Kidney epithelial cell (primary cell): ENCODE measurements at regions not wholly inside any gene's neighbourhood (a gene's known extent, or its start where the extent isn't known, plus 50 kb on each side); places are given as distances from the start of the nearest gene placed in this dataset.

Experiments
- DNase-seq: peaks from one replicate; pipeline ENCODE4 v3.0.0-alpha.2; 2010; ENCODE audit warnings: low read depth
- H3K27me3 ChIP-seq: 2 replicates; pipeline ENCODE4 v1.6.0; 2011; ENCODE audit warnings: low read length; ENCODE audit not compliant: control insufficient read depth, insufficient read depth
- H3K36me3 ChIP-seq: 2 replicates; pipeline ENCODE4 v1.5.1; 2011; ENCODE audit warnings: low read length; ENCODE audit not compliant: control insufficient read depth, insufficient read depth
- H3K4me3 ChIP-seq: 2 replicates; pipeline ENCODE4 v1.5.1; 2011; ENCODE audit warnings: low read depth, mild to moderate bottlenecking, control low read depth, low read length
- CTCF ChIP-seq: IDR thresholded peaks from 2 replicates; pipeline ENCODE4 v1.5.1; 2011; ENCODE audit warnings: mild to moderate bottlenecking, moderate library complexity, low read length, control low read depth, inconsistent platforms; ENCODE audit not compliant: insufficient read depth, poor library complexity, severe bottlenecking

- no peaks in the 10 kb centered on the region for H3K36me3 ChIP-seq
- no peak for TF ChIP-seq CTCF
- H3K27me3 ChIP-seq = no peaks in the 10 kb centered on the region
- no peak for DNase-seq
- no peak overlapping the region for H3K4me3 ChIP-seq
Measured at GRCh38 chr1:58152697-58153096, 393.8 kb downstream of the OMA1 start.

- no peak for TF ChIP-seq CTCF
- DNase-seq = no peak
- H3K36me3 ChIP-seq = no peaks in the 10 kb centered on the region
- no peak overlapping the region for H3K4me3 ChIP-seq
- H3K27me3 ChIP-seq = no peaks in the 10 kb centered on the region
Measured at GRCh38 chr1:58149271-58149812, 397.2 kb downstream of the OMA1 start.

GRCh38 chr1:58144698-58145270 lies 401.7 kb downstream of the OMA1 start:
- Histone ChIP-seq H3K4me3 (no peak overlapping the region), H3K27me3 (no peaks in the 10 kb centered on the region), H3K36me3 (no peaks in the 10 kb centered on the region)
- no peak for DNase-seq
- no peak for TF ChIP-seq CTCF

- DNase-seq = no peak
- TF ChIP-seq CTCF = no peak
- Histone ChIP-seq H3K4me3 (no peak overlapping the region), H3K27me3 (no peaks in the 10 kb centered on the region), H3K36me3 (no peaks in the 10 kb centered on the region)
Measured at GRCh38 chr1:58143972-58144697, 402.4 kb downstream of the OMA1 start.

GRCh38 chr1:58136387-58136786 lies 410.1 kb downstream of the OMA1 start:
- TF ChIP-seq CTCF = no peak
- Histone ChIP-seq H3K4me3 (no peak overlapping the region), H3K36me3 (no peaks in the 10 kb centered on the region), H3K27me3 (no peaks in the 10 kb centered on the region)
- DNase-seq = no peak

GRCh38 chr1:58135821-58136321 lies 410.7 kb downstream of the OMA1 start:
- no peak for TF ChIP-seq CTCF
- Histone ChIP-seq H3K36me3 (no peaks in the 10 kb centered on the region), H3K27me3 (no peaks in the 10 kb centered on the region), H3K4me3 (no peak overlapping the region)
- no peak for DNase-seq
